ENCODE measurements at regions not wholly inside any gene's neighbourhood (a gene's known extent, or its start where the extent isn't known, plus 50 kb on each side); places are given as distances from the start of the nearest gene placed in this dataset.

GRCh38 chr5:174444479-174445188 is 279.7 kb upstream of the MSX2 start:
- Histone ChIP-seq H3K27ac (ENCODE audit: low read depth, low read length) (no peak overlapping the region), H3K9ac (ENCODE audit: low read length in 5 of 5) (no peak overlapping the region), H3K4me1 (ENCODE audit: control insufficient read depth in 5 of 5, insufficient read depth in 5 of 5, low read length in 5 of 5) (no peaks in the 10 kb centered on the region), H3K36me3 (ENCODE audit: control insufficient read depth in 5 of 5, insufficient read depth in 5 of 5, low read length in 5 of 5) (no peaks in the 10 kb centered on the region), H3K9me3 (ENCODE audit: control insufficient read depth in 5 of 5, low read length in 5 of 5) (no peaks in the 10 kb centered on the region), H3K4me3 (ENCODE audit: low read depth in 1 of 5, low read length in 5 of 5) (no peak overlapping the region), H3K27me3 (ENCODE audit: control insufficient read depth in 5 of 5, insufficient read depth in 4 of 5, low read length in 5 of 5) (peaks cover 0 to 8% (median 5%) of the 10 kb centered on the region in 5 donors)

- no peak overlapping the region for H3K9ac ChIP-seq (ENCODE audit: low read length in 5 of 5)
- no peaks in the 10 kb centered on the region for H3K36me3 ChIP-seq (ENCODE audit: control insufficient read depth in 5 of 5, insufficient read depth in 5 of 5, low read length in 5 of 5)
- H3K9me3 ChIP-seq (ENCODE audit: control insufficient read depth in 5 of 5, low read length in 5 of 5): no peaks in the 10 kb centered on the region
- peaks cover 0 to 8% (median 5%) of the 10 kb centered on the region in 5 donors for H3K27me3 ChIP-seq (ENCODE audit: control insufficient read depth in 5 of 5, insufficient read depth in 4 of 5, low read length in 5 of 5)
- no peak overlapping the region for H3K27ac ChIP-seq (ENCODE audit: low read depth, low read length)
- H3K4me1 ChIP-seq (ENCODE audit: control insufficient read depth in 5 of 5, insufficient read depth in 5 of 5, low read length in 5 of 5): no peaks in the 10 kb centered on the region
- H3K4me3 ChIP-seq (ENCODE audit: low read depth in 1 of 5, low read length in 5 of 5): no peak overlapping the region
Observed at GRCh38 chr5:174446446-174446845, 277.9 kb upstream of the MSX2 start.

- H3K27me3 ChIP-seq (ENCODE audit: control insufficient read depth in 5 of 5, insufficient read depth in 4 of 5, low read length in 5 of 5): peaks cover 0 to 8% (median 5%) of the 10 kb centered on the region in 5 donors
- H3K9ac ChIP-seq (ENCODE audit: low read length in 5 of 5): no peak overlapping the region
- no peaks in the 10 kb centered on the region for H3K4me1 ChIP-seq (ENCODE audit: control insufficient read depth in 5 of 5, insufficient read depth in 5 of 5, low read length in 5 of 5)
- no peak overlapping the region for H3K4me3 ChIP-seq (ENCODE audit: low read depth in 1 of 5, low read length in 5 of 5)
- no peaks in the 10 kb centered on the region for H3K9me3 ChIP-seq (ENCODE audit: control insufficient read depth in 5 of 5, low read length in 5 of 5)
- H3K27ac ChIP-seq (ENCODE audit: low read depth, low read length): no peak overlapping the region
- H3K36me3 ChIP-seq (ENCODE audit: control insufficient read depth in 5 of 5, insufficient read depth in 5 of 5, low read length in 5 of 5): no peaks in the 10 kb centered on the region
Observed at GRCh38 chr5:174446988-174447387, 277.4 kb upstream of the MSX2 start.

GRCh38 chr5:174448041-174448440 is 276.3 kb upstream of the MSX2 start:
- Histone ChIP-seq H3K36me3 (ENCODE audit: control insufficient read depth in 5 of 5, insufficient read depth in 5 of 5, low read length in 5 of 5) (no peaks in the 10 kb centered on the region), H3K9me3 (ENCODE audit: control insufficient read depth in 5 of 5, low read length in 5 of 5) (no peaks in the 10 kb centered on the region), H3K4me3 (ENCODE audit: low read depth in 1 of 5, low read length in 5 of 5) (no peak overlapping the region), H3K4me1 (ENCODE audit: control insufficient read depth in 5 of 5, insufficient read depth in 5 of 5, low read length in 5 of 5) (no peaks in the 10 kb centered on the region), H3K27me3 (ENCODE audit: control insufficient read depth in 5 of 5, insufficient read depth in 4 of 5, low read length in 5 of 5) (peaks cover 0 to 8% (median 5%) of the 10 kb centered on the region in 5 donors), H3K9ac (ENCODE audit: low read length in 5 of 5) (no peak overlapping the region), H3K27ac (ENCODE audit: low read depth, low read length) (no peak overlapping the region)

- no peak overlapping the region for H3K27ac ChIP-seq (ENCODE audit: low read depth, low read length)
- H3K9me3 ChIP-seq (ENCODE audit: control insufficient read depth in 5 of 5, low read length in 5 of 5): no peaks in the 10 kb centered on the region
- no peaks in the 10 kb centered on the region for H3K36me3 ChIP-seq (ENCODE audit: control insufficient read depth in 5 of 5, insufficient read depth in 5 of 5, low read length in 5 of 5)
- H3K27me3 ChIP-seq (ENCODE audit: control insufficient read depth in 5 of 5, insufficient read depth in 4 of 5, low read length in 5 of 5): peaks cover 0 to 8% (median 5%) of the 10 kb centered on the region in 5 donors
- H3K4me3 ChIP-seq (ENCODE audit: low read depth in 1 of 5, low read length in 5 of 5): no peak overlapping the region
- no peak overlapping the region for H3K9ac ChIP-seq (ENCODE audit: low read length in 5 of 5)
- no peaks in the 10 kb centered on the region for H3K4me1 ChIP-seq (ENCODE audit: control insufficient read depth in 5 of 5, insufficient read depth in 5 of 5, low read length in 5 of 5)
Observed at GRCh38 chr5:174448662-174449061, 275.7 kb upstream of the MSX2 start.

GRCh38 chr5:174453690-174454089 is 270.7 kb upstream of the MSX2 start:
- Histone ChIP-seq H3K27ac (ENCODE audit: low read depth, low read length) (no peak overlapping the region), H3K4me1 (ENCODE audit: control insufficient read depth in 5 of 5, insufficient read depth in 5 of 5, low read length in 5 of 5) (no peaks in the 10 kb centered on the region), H3K9ac (ENCODE audit: low read length in 5 of 5) (no peak overlapping the region), H3K36me3 (ENCODE audit: control insufficient read depth in 5 of 5, insufficient read depth in 5 of 5, low read length in 5 of 5) (no peaks in the 10 kb centered on the region), H3K27me3 (ENCODE audit: control insufficient read depth in 5 of 5, insufficient read depth in 4 of 5, low read length in 5 of 5) (peaks cover 0 to 4% (median 0%) of the 10 kb centered on the region in 5 donors), H3K9me3 (ENCODE audit: control insufficient read depth in 5 of 5, low read length in 5 of 5) (no peaks in the 10 kb centered on the region), H3K4me3 (ENCODE audit: low read depth in 1 of 5, low read length in 5 of 5) (no peak overlapping the region)

GRCh38 chr5:174454464-174454863 is 269.9 kb upstream of the MSX2 start:
- no peaks in the 10 kb centered on the region for H3K9me3 ChIP-seq (ENCODE audit: control insufficient read depth in 5 of 5, low read length in 5 of 5)
- no peak overlapping the region for H3K4me3 ChIP-seq (ENCODE audit: low read depth in 1 of 5, low read length in 5 of 5)
- H3K27me3 ChIP-seq (ENCODE audit: control insufficient read depth in 5 of 5, insufficient read depth in 4 of 5, low read length in 5 of 5): peaks cover 0 to 5% (median 0%) of the 10 kb centered on the region in 5 donors
- H3K9ac ChIP-seq (ENCODE audit: low read length in 5 of 5): no peak overlapping the region
- H3K36me3 ChIP-seq (ENCODE audit: control insufficient read depth in 5 of 5, insufficient read depth in 5 of 5, low read length in 5 of 5): no peaks in the 10 kb centered on the region
- H3K27ac ChIP-seq (ENCODE audit: low read depth, low read length): no peak overlapping the region
- no peaks in the 10 kb centered on the region for H3K4me1 ChIP-seq (ENCODE audit: control insufficient read depth in 5 of 5, insufficient read depth in 5 of 5, low read length in 5 of 5)

- H3K9ac ChIP-seq (ENCODE audit: low read length in 5 of 5): no peak overlapping the region
- H3K27me3 ChIP-seq (ENCODE audit: control insufficient read depth in 5 of 5, insufficient read depth in 4 of 5, low read length in 5 of 5): peaks cover 0 to 9% (median 0%) of the 10 kb centered on the region in 5 donors
- no peak overlapping the region for H3K27ac ChIP-seq (ENCODE audit: low read depth, low read length)
- no peaks in the 10 kb centered on the region for H3K36me3 ChIP-seq (ENCODE audit: control insufficient read depth in 5 of 5, insufficient read depth in 5 of 5, low read length in 5 of 5)
- H3K9me3 ChIP-seq (ENCODE audit: control insufficient read depth in 5 of 5, low read length in 5 of 5): no peaks in the 10 kb centered on the region
- H3K4me3 ChIP-seq (ENCODE audit: low read depth in 1 of 5, low read length in 5 of 5): no peak overlapping the region
- no peaks in the 10 kb centered on the region for H3K4me1 ChIP-seq (ENCODE audit: control insufficient read depth in 5 of 5, insufficient read depth in 5 of 5, low read length in 5 of 5)
Observed at GRCh38 chr5:174454890-174455289, 269.5 kb upstream of the MSX2 start.

GRCh38 chr5:174455301-174455700 is 269.1 kb upstream of the MSX2 start:
- Histone ChIP-seq H3K9me3 (ENCODE audit: control insufficient read depth in 5 of 5, low read length in 5 of 5) (no peaks in the 10 kb centered on the region), H3K9ac (ENCODE audit: low read length in 5 of 5) (no peak overlapping the region), H3K4me3 (ENCODE audit: low read depth in 1 of 5, low read length in 5 of 5) (no peak overlapping the region), H3K4me1 (ENCODE audit: control insufficient read depth in 5 of 5, insufficient read depth in 5 of 5, low read length in 5 of 5) (no peaks in the 10 kb centered on the region), H3K27ac (ENCODE audit: low read depth, low read length) (no peak overlapping the region), H3K36me3 (ENCODE audit: control insufficient read depth in 5 of 5, insufficient read depth in 5 of 5, low read length in 5 of 5) (no peaks in the 10 kb centered on the region), H3K27me3 (ENCODE audit: control insufficient read depth in 5 of 5, insufficient read depth in 4 of 5, low read length in 5 of 5) (peaks cover 0 to 11% (median 0%) of the 10 kb centered on the region in 5 donors)

GRCh38 chr5:174457141-174457678 is 267.2 kb upstream of the MSX2 start:
- Histone ChIP-seq H3K4me1 (ENCODE audit: control insufficient read depth in 5 of 5, insufficient read depth in 5 of 5, low read length in 5 of 5) (no peaks in the 10 kb centered on the region), H3K9me3 (ENCODE audit: control insufficient read depth in 5 of 5, low read length in 5 of 5) (no peaks in the 10 kb centered on the region), H3K4me3 (ENCODE audit: low read depth in 1 of 5, low read length in 5 of 5) (no peak overlapping the region), H3K36me3 (ENCODE audit: control insufficient read depth in 5 of 5, insufficient read depth in 5 of 5, low read length in 5 of 5) (no peaks in the 10 kb centered on the region), H3K27me3 (ENCODE audit: control insufficient read depth in 5 of 5, insufficient read depth in 4 of 5, low read length in 5 of 5) (peaks cover 0 to 11% (median 0%) of the 10 kb centered on the region in 5 donors), H3K9ac (ENCODE audit: low read length in 5 of 5) (no peak overlapping the region), H3K27ac (ENCODE audit: low read depth, low read length) (no peak overlapping the region)
